Jurkat, Clone E6-1 (cell line): ENCODE measurements at regions not wholly inside any gene's neighbourhood (a gene's known extent, or its start where the extent isn't known, plus 50 kb on each side); places are given as distances from the start of the nearest gene placed in this dataset.

Experiments used
- DNase-seq: peaks from one replicate; pipeline ENCODE4 v3.0.0-alpha.2; 2011; ENCODE audit warnings: low read depth, low spot score
- H3K4me3 ChIP-seq: 2 replicates; pipeline ENCODE4 v1.5.1; 2011; ENCODE audit warnings: mild to moderate bottlenecking, low read length, control low read depth, moderate library complexity

GRCh38 chr7:81068-81925 is 111.1 kb upstream of the FAM20C start:
- no peak overlapping the region for H3K4me3 ChIP-seq
- DNase-seq = no peak

- DNase-seq = no peak
- H3K4me3 ChIP-seq = no peak overlapping the region
These were observed 110.2 kb upstream of the FAM20C start for GRCh38 chr7:81926-82756.

- H3K4me3 ChIP-seq = no peak overlapping the region
- no peak for DNase-seq
These were observed 109.6 kb upstream of the FAM20C start for GRCh38 chr7:82757-83155.

GRCh38 chr7:83441-83840 is 108.9 kb upstream of the FAM20C start:
- no peak for DNase-seq

GRCh38 chr7:83861-84632 is 108.3 kb upstream of the FAM20C start:
- DNase-seq = no peak
- no peak overlapping the region for H3K4me3 ChIP-seq

More at GRCh38 chr7:83441-83840, 108.9 kb upstream of the FAM20C start:
- H3K4me3 ChIP-seq = no peak overlapping the region

- DNase-seq = no peak
- no peak overlapping the region for H3K4me3 ChIP-seq
These were observed 107.7 kb upstream of the FAM20C start for GRCh38 chr7:84633-85020.

GRCh38 chr7:85074-85882 is 107.1 kb upstream of the FAM20C start:
- H3K4me3 ChIP-seq = no peak overlapping the region
- DNase-seq = no peak

GRCh38 chr7:85883-86515 is 106.4 kb upstream of the FAM20C start:
- no peak for DNase-seq
- H3K4me3 ChIP-seq = no peak overlapping the region

GRCh38 chr7:86629-87028 is 105.7 kb upstream of the FAM20C start:
- no peak for DNase-seq
- no peak overlapping the region for H3K4me3 ChIP-seq

- DNase-seq = no peak
- H3K4me3 ChIP-seq = no peak overlapping the region
These were observed 105.3 kb upstream of the FAM20C start for GRCh38 chr7:87047-87446.

- DNase-seq = no peak
- no peak overlapping the region for H3K4me3 ChIP-seq
These were observed 104.7 kb upstream of the FAM20C start for GRCh38 chr7:87671-88070.

GRCh38 chr7:88095-88926 is 104.1 kb upstream of the FAM20C start:
- H3K4me3 ChIP-seq = no peak overlapping the region
- no peak for DNase-seq

GRCh38 chr7:88927-89231 is 103.5 kb upstream of the FAM20C start:
- H3K4me3 ChIP-seq = no peak overlapping the region
- no peak for DNase-seq

GRCh38 chr7:89232-90019 is 102.9 kb upstream of the FAM20C start:
- H3K4me3 ChIP-seq = no peak overlapping the region
- DNase-seq = no peak

- DNase-seq = no peak
- no peak overlapping the region for H3K4me3 ChIP-seq
These were observed 102.0 kb upstream of the FAM20C start for GRCh38 chr7:90111-91063.
